ENCODE measurements at regions not wholly inside any gene's neighbourhood (a gene's known extent, or its start where the extent isn't known, plus 50 kb on each side); places are given as distances from the start of the nearest gene placed in this dataset.
"Not testable (repeated sequence)": the region's sequence is repeated elsewhere in the genome, so short reads cannot be mapped to it uniquely, and the experiment has no call there.

- H3K9me3 Mint-ChIP-seq, result peaks cover 4% of the 10 kb centered on the region
- no peaks in the 10 kb centered on the region for H3K27me3 Mint-ChIP-seq
- no peaks in the 10 kb centered on the region for H3K36me3 Mint-ChIP-seq
- ATAC-seq (ENCODE audit: low read depth), result no peak
- H3K4me3 Mint-ChIP-seq, result no peak overlapping the region
- no peaks in the 10 kb centered on the region for H3K4me1 Mint-ChIP-seq
- no peak overlapping the region for H3K27ac Mint-ChIP-seq
- no peak for DNase-seq (ENCODE audit: low spot score in 2 of 2)
These were observed 596.6 kb downstream of the KCTD12 start for GRCh38 chr13:76289558-76289957.

GRCh38 chr13:76286178-76286577, 600.0 kb downstream of the KCTD12 start:
- Mint-ChIP-seq H3K36me3 (no peaks in the 10 kb centered on the region), H3K9me3 (no peaks in the 10 kb centered on the region)
- ATAC-seq (ENCODE audit: low read depth), result no peak

GRCh38 chr13:76285463-76285862, 600.7 kb downstream of the KCTD12 start:
- H3K27ac Mint-ChIP-seq, result no peak overlapping the region
- no peaks in the 10 kb centered on the region for H3K36me3 Mint-ChIP-seq
- H3K9me3 Mint-ChIP-seq, result no peaks in the 10 kb centered on the region

More at GRCh38 chr13:76286178-76286577, 600.0 kb downstream of the KCTD12 start:
- Mint-ChIP-seq H3K4me3 (no peak overlapping the region), H3K27ac (no peak overlapping the region), H3K27me3 (no peaks in the 10 kb centered on the region), H3K4me1 (no peaks in the 10 kb centered on the region)
- DNase-seq (ENCODE audit: low spot score in 2 of 2), result no peak

GRCh38 chr13:76279766-76280165, 606.4 kb downstream of the KCTD12 start:
- DNase-seq (ENCODE audit: low spot score in 2 of 2); H3K4me1 Mint-ChIP-seq; H3K9me3 Mint-ChIP-seq; H3K27me3 Mint-ChIP-seq; ATAC-seq (ENCODE audit: low read depth); H3K36me3 Mint-ChIP-seq; H3K4me3 Mint-ChIP-seq; H3K27ac Mint-ChIP-seq: not testable (repeated sequence)

More at GRCh38 chr13:76285463-76285862, 600.7 kb downstream of the KCTD12 start:
- Mint-ChIP-seq H3K27me3 (no peaks in the 10 kb centered on the region), H3K4me1 (no peaks in the 10 kb centered on the region), H3K4me3 (no peak overlapping the region)
- no peak for ATAC-seq (ENCODE audit: low read depth)
- DNase-seq (ENCODE audit: low spot score in 2 of 2), result no peak

DNA sequence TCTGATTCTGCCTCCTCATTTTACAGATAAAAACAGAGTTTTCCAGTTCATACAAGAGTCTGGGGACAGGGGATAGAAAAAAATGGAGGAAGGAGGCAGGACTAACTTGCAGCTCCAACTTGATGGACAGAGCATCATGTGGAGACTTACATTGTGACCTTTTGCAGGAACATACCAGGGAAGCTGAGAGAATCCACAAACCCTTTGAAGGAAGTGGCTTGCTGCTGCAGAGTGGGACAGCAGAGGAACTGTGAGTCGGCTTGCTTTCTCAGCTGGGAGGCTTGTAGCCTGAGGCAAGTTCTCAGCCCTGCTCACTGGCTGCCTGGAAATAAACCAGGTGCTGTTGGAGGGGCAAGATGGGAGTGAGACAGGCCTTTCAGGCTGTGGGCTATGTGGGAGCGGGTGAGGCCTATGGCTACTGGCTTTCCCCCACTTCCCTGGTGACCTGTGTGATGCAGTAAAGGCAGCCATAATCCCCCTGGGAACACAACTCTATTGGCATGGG, 614.4 kb downstream of the KCTD12 start:
- H3K4me1 Mint-ChIP-seq, result no peaks in the 10 kb centered on the region
- no peak overlapping the region for H3K4me3 Mint-ChIP-seq
- no peak for DNase-seq (ENCODE audit: low spot score in 2 of 2)
- no peaks in the 10 kb centered on the region for H3K36me3 Mint-ChIP-seq
- H3K27me3 Mint-ChIP-seq, result no peaks in the 10 kb centered on the region
- H3K9me3 Mint-ChIP-seq, result peaks cover 6% of the 10 kb centered on the region
- H3K27ac Mint-ChIP-seq, result no peak overlapping the region
- no peak for ATAC-seq (ENCODE audit: low read depth)

DNA sequence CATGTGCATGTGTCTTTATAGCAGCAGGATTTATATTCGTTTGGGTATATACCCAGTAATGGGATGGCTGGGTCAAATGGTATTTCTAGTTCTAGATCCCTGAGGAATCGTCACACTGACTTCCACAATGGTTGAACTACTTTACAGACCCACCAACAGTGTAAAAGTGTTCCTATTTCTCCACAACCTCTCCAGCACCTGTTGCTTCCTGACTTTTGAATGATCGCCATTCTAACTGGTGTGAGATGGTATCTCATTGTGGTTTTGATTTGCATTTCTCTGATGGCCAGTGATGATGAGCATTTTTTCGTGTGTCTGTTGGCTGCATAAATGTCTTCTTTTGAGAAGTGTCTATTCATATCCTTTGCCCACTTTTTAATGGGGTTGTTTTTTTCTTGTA, 617.9 kb downstream of the KCTD12 start:
- H3K9me3 Mint-ChIP-seq; H3K4me3 Mint-ChIP-seq; H3K4me1 Mint-ChIP-seq; DNase-seq (ENCODE audit: low spot score in 2 of 2); ATAC-seq (ENCODE audit: low read depth); H3K36me3 Mint-ChIP-seq; H3K27me3 Mint-ChIP-seq; H3K27ac Mint-ChIP-seq: not testable (repeated sequence)

- no peak overlapping the region for H3K27ac Mint-ChIP-seq
- DNase-seq (ENCODE audit: low spot score in 2 of 2), result no peak
- peaks cover 4% of the 10 kb centered on the region for H3K9me3 Mint-ChIP-seq
- H3K36me3 Mint-ChIP-seq, result no peaks in the 10 kb centered on the region
- H3K27me3 Mint-ChIP-seq, result no peaks in the 10 kb centered on the region
- H3K4me1 Mint-ChIP-seq, result no peaks in the 10 kb centered on the region
- no peak for ATAC-seq (ENCODE audit: low read depth)
- H3K4me3 Mint-ChIP-seq, result no peak overlapping the region
These were observed 619.0 kb downstream of the KCTD12 start for GRCh38 chr13:76267216-76267615.

- DNase-seq (ENCODE audit: low spot score in 2 of 2), result no peak
- H3K4me1 Mint-ChIP-seq, result no peaks in the 10 kb centered on the region
- peaks cover 4% of the 10 kb centered on the region for H3K9me3 Mint-ChIP-seq
- H3K27me3 Mint-ChIP-seq, result no peaks in the 10 kb centered on the region
- no peak overlapping the region for H3K27ac Mint-ChIP-seq
- no peaks in the 10 kb centered on the region for H3K36me3 Mint-ChIP-seq
- no peak for ATAC-seq (ENCODE audit: low read depth)
- H3K4me3 Mint-ChIP-seq, result no peak overlapping the region
These were observed 619.6 kb downstream of the KCTD12 start for GRCh38 chr13:76266561-76266960.

- no peak overlapping the region for H3K4me3 Mint-ChIP-seq
- no peaks in the 10 kb centered on the region for H3K27me3 Mint-ChIP-seq
- no peak overlapping the region for H3K27ac Mint-ChIP-seq
- H3K4me1 Mint-ChIP-seq, result no peaks in the 10 kb centered on the region
- no peaks in the 10 kb centered on the region for H3K36me3 Mint-ChIP-seq
- no peaks in the 10 kb centered on the region for H3K9me3 Mint-ChIP-seq
- DNase-seq (ENCODE audit: low spot score in 2 of 2), result no peak
- ATAC-seq (ENCODE audit: low read depth), result no peak
These were observed 614.1 kb downstream of the LMO7 start for GRCh38 chr13:76250211-76250610.

- H3K27ac Mint-ChIP-seq, result no peak overlapping the region
- no peaks in the 10 kb centered on the region for H3K4me1 Mint-ChIP-seq
- no peak overlapping the region for H3K4me3 Mint-ChIP-seq
- DNase-seq (ENCODE audit: low spot score in 2 of 2) (no peak), ATAC-seq (ENCODE audit: low read depth) (no peak)
- H3K36me3 Mint-ChIP-seq, result no peaks in the 10 kb centered on the region
- no peaks in the 10 kb centered on the region for H3K27me3 Mint-ChIP-seq
- H3K9me3 Mint-ChIP-seq, result peaks cover 1% of the 10 kb centered on the region
These were observed 609.8 kb downstream of the LMO7 start for GRCh38 chr13:76245920-76246319.

DNA sequence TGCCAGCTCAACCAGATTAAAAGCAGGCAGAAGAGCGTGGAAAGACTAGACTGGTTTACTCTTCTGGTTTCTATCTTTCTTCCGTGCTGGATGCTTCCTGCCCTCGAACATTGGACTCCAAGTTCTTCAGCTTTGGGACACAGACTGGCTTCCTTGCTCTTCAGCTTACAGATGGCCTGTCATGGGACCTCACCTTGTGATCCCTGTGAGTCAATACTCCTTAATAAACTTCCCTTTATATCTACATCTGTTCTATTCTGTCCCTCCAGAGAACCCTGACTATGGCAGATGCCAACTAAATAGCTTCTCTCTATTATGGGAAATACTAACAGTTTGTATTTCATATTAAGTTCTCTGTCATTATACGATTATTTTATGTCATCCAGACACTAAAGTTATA, 609.1 kb downstream of the LMO7 start:
- H3K27ac Mint-ChIP-seq, result no peak overlapping the region
- peaks cover 1% of the 10 kb centered on the region for H3K9me3 Mint-ChIP-seq
- H3K4me3 Mint-ChIP-seq, result no peak overlapping the region
- DNase-seq (ENCODE audit: low spot score in 2 of 2) (no peak), ATAC-seq (ENCODE audit: low read depth) (no peak)
- H3K27me3 Mint-ChIP-seq, result no peaks in the 10 kb centered on the region
- H3K4me1 Mint-ChIP-seq, result no peaks in the 10 kb centered on the region
- no peaks in the 10 kb centered on the region for H3K36me3 Mint-ChIP-seq

DNA sequence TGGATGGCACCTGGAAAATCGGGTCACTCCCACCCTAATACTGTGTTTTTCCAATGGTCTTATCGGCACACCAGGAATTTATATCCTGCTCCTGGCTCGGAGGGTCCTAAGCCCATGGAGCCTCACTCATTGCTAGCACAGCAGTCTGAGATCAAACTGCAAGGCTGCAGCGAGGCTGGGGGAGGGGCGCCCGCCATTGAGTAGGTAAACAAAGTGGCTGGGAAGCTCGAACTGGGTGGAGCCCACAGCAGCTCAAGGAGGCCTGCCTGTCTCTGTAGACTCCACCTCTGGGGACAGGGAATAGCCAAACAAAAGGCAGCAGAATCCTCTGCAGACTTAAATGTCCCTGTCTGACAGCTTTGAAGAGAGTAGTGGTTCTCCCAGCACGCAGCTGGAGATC, 607.0 kb downstream of the LMO7 start:
- ATAC-seq (ENCODE audit: low read depth); H3K9me3 Mint-ChIP-seq; H3K4me1 Mint-ChIP-seq; H3K27ac Mint-ChIP-seq; H3K36me3 Mint-ChIP-seq; H3K4me3 Mint-ChIP-seq; DNase-seq (ENCODE audit: low spot score in 2 of 2); H3K27me3 Mint-ChIP-seq: not testable (repeated sequence)

- DNase-seq (ENCODE audit: low spot score in 2 of 2), result no peak
- H3K36me3 Mint-ChIP-seq, result no peaks in the 10 kb centered on the region
- no peaks in the 10 kb centered on the region for H3K4me1 Mint-ChIP-seq
- no peak overlapping the region for H3K4me3 Mint-ChIP-seq
- H3K27ac Mint-ChIP-seq, result no peak overlapping the region
- peaks cover 1% of the 10 kb centered on the region for H3K9me3 Mint-ChIP-seq
- no peak for ATAC-seq (ENCODE audit: low read depth)
- no peaks in the 10 kb centered on the region for H3K27me3 Mint-ChIP-seq
These were observed 603.0 kb downstream of the LMO7 start for GRCh38 chr13:76239031-76239680.

DNA sequence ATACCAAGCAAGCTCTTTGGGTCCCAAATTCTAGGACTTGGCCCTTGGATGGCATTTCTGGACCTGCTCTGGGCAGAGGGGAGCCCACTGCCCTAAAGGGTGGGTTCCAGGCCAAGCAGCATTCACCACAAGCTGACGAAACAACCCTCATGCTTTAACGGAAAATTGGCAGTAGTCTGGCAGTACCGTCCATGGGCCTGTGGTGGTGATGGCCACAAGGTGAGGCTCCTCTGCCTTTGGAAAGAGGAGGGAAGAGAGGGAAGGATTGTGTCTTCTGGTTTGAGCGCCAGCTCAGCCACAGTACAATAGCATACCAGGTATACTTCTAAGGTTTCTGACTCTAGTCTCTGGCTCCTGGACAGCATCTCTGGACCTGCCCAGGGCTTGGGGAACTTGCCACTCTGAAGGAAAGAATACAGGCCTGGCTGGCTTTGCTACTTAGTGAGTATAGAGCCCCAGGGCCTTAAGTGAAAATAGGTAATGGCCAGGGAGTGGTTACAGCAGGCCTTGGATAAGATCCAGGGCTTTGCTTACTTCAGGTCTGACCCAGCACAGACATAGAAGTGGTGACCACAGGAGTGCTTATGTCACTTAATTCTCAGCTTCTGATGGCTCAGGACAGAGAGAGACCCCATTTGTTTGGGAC, 595.5 kb downstream of the LMO7 start:
- H3K9me3 Mint-ChIP-seq, result no peaks in the 10 kb centered on the region
- no peak for DNase-seq (ENCODE audit: low spot score in 2 of 2)
- no peak for ATAC-seq (ENCODE audit: low read depth)

DNA sequence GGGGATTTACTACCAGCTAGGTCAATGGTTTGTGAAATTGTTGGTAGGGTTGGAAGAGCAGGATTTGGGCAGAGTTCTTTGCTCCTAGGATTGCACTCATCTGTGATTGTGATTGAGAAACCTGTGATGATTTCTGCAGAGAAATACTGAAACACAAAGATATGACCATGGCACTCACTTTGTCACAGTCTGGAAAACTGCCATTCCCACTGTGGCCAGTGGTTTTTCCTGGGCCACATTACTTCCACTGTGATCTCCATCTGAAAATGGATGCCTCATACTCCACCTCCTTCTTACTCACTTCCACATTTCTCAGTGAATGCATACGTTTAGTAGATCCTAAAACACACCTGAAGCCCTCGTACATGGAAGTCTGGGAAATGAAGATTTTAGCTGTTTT, 593.2 kb downstream of the LMO7 start:
- Mint-ChIP-seq H3K36me3 (no peaks in the 10 kb centered on the region), H3K9me3 (no peaks in the 10 kb centered on the region), H3K4me3 (no peak overlapping the region), H3K27me3 (peaks cover 3% of the 10 kb centered on the region), H3K4me1 (no peaks in the 10 kb centered on the region), H3K27ac (no peak overlapping the region)
- ATAC-seq (ENCODE audit: low read depth) (no peak), DNase-seq (ENCODE audit: low spot score in 2 of 2) (no peak)

More for the DNA sequence above, 595.5 kb downstream of the LMO7 start:
- Mint-ChIP-seq H3K4me3 (no peak overlapping the region), H3K27me3 (peaks cover 3% of the 10 kb centered on the region), H3K27ac (no peak overlapping the region), H3K36me3 (no peaks in the 10 kb centered on the region), H3K4me1 (no peaks in the 10 kb centered on the region)

Data from memory B cell (primary cell).